Transverse colon (tissue), 4 donors: ENCODE measurements at regions not wholly inside any gene's neighbourhood (a gene's known extent, or its start where the extent isn't known, plus 50 kb on each side); places are given as distances from the start of the nearest gene placed in this dataset.

Source experiments
- DNase-seq: peaks from one replicate; pipeline ENCODE4 v3.0.0-alpha.2; 2019
- H3K27ac ChIP-seq, 4 donors: fragments of 200-600 bp; sonication (generic); 2 replicates each; pipeline ENCODE4 v1.5.1; 2016 to 2018; ENCODE audit warnings: inconsistent platforms in 4 of 4
- H3K27me3 ChIP-seq: fragments of 200-600 bp; sonication (generic); 2 replicates; pipeline ENCODE4 v1.5.1; 2017; ENCODE audit warnings: inconsistent platforms
- H3K36me3 ChIP-seq, 4 donors: fragments of 200-600 bp; sonication (generic); 2 replicates each; pipeline ENCODE4 v1.5.1; 2017 to 2019; ENCODE audit warnings: inconsistent platforms in 4 of 4
- H3K4me1 ChIP-seq, 4 donors: fragments of 200-600 bp; sonication (generic); 2 replicates each; pipeline ENCODE4 v1.5.1; 2017 to 2020; ENCODE audit warnings: inconsistent platforms in 4 of 4
- H3K4me3 ChIP-seq, 4 donors: fragments of 200-600 bp; sonication (generic); 1 replicate in 1 of 4; 2 replicates in 3 of 4; pipeline versions ENCODE4 v1.5.1 to v1.6.1; 2017 to 2019; ENCODE audit warnings: inconsistent platforms in 4 of 4
- H3K9me3 ChIP-seq, 2 donors: fragments of 200-600 bp; sonication (generic); 2 replicates each; pipeline ENCODE4 v1.5.1; 2017 to 2019; ENCODE audit warnings: inconsistent platforms in 2 of 2
- CTCF ChIP-seq, 5 experiments: fragments of 200-600 bp in 3 of 5; fragments of 450-650 bp in 2 of 5; sonication (generic) in 3 of 5; IDR thresholded peaks; 1 replicate in 2 of 5; 2 replicates in 3 of 5; pipeline ENCODE4 v1.5.1; 2016 to 2017; ENCODE audit warnings: antibody characterized with exemption in 5 of 5, inconsistent platforms in 3 of 5, mild to moderate bottlenecking in 2 of 5, moderate library complexity in 1 of 5
- EP300 ChIP-seq: sonication (generic); formaldehyde crosslinking; IDR thresholded peaks from one replicate; pipeline ENCODE4 v1.6.1; 2017; ENCODE audit warnings: antibody characterized with exemption, low read depth
- POLR2A ChIP-seq: fragments of 450-650 bp; IDR thresholded peaks from one replicate; pipeline ENCODE4 v1.6.1; 2016; ENCODE audit warnings: antibody characterized with exemption, mild to moderate bottlenecking, moderate library complexity
- POLR2AphosphoS5 ChIP-seq, 3 donors: sonication (generic); formaldehyde crosslinking; IDR thresholded peaks; one replicate each; pipeline ENCODE4 v1.6.1; 2016; ENCODE audit warnings: antibody characterized with exemption in 3 of 3
- whole genome bisulfite sequencing, 2 donors: methylation state at CpG; one replicate each; pipeline ENCODE4 v1.1.5; 2018; ENCODE audit warnings: low coverage in 1 of 2; 5-methylcytosine and 5-hydroxymethylcytosine counted together
- in situ Hi-C, 4 donors: fragments of 200-750 bp; cut with MboI; loops; one replicate each; pipeline versions ENCODE4 v1.15.0 to v1.15.1; 2017; ENCODE audit warnings: low sequenced_read_pairs in 3 of 4, low pct_ligation_motif_present in 1 of 4, low pct_unique_long_range_greater_than_20kb in 1 of 4
- intact Hi-C: fragments of 100-400 bp; cut with DNase I; formaldehyde crosslinking; loops from one replicate; pipeline ENCODE4 v1.15.1; 2023; ENCODE audit warnings: low total_unique reads

DNA sequence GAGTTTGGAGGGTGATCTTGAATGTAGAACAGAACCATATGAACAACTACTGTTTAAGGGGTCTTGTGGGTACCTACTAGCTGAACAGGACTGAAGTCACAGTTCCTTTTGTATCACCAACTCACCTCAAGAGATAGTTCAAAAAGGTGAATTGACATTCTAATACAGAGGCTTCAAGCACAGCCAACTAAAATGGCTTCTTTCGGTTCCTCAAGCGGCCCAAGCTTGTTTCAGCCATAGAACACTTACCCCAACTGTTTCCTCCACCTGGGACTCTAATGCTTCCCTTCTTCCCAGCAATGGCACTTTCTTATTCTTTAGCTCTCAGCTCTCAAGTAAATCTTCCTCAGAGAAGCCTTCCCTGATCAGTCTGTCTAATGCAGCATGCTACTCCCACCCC lies 277.5 kb upstream of the GK2 start:
- no peaks in the 10 kb centered on the region for H3K9me3 ChIP-seq
- in situ Hi-C loops = loop anchor here in 1 of 4 donors (10.0 kb wide), 1 partner anchor 59 kb away; no protein-coding TSS in a partner anchor
- TF ChIP-seq EP300 = no peak
- no peak for TF ChIP-seq CTCF (IDR thresholded peaks at IDR 0.05)
- no peak for TF ChIP-seq POLR2A
- TF ChIP-seq POLR2AphosphoS5 (IDR thresholded peaks at IDR 0.05) = no peak
- H3K4me1 ChIP-seq = no peaks in the 10 kb centered on the region
- DNase-seq = no peak
- H3K27me3 ChIP-seq = no peaks in the 10 kb centered on the region
- 94 to 100% methylated on average over 1 to 2 of the region's 2 CpGs for WGBS, 2 donors
- no peaks in the 10 kb centered on the region for H3K36me3 ChIP-seq
- no peak overlapping the region for H3K4me3 ChIP-seq
- H3K27ac ChIP-seq = no peak overlapping the region
- intact Hi-C loops = no loop called here

DNA sequence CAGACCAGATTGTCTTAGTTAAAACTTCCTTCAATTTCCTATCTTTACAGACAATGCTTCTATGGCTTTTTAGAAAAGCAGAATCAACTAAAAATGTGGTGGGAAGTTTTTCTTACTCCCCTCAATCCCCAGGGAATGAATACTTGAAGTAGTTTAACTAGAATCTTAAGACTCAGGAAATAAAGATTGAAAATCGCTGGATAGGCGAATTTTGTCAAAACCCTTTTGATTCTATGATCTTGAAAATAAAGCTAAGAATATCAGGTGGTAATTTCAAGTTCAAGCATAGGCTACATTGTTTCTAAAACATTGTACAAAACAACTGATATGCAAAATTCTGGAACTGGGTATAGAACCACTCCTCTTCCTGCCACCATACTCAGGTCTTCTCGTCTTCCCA lies 276.5 kb upstream of the GK2 start:
- no peak for DNase-seq
- no peak for TF ChIP-seq EP300
- H3K27me3 ChIP-seq = no peaks in the 10 kb centered on the region
- no peak overlapping the region for H3K27ac ChIP-seq
- no peak overlapping the region for H3K4me3 ChIP-seq
- in situ Hi-C loops (loop anchor here in 1 of 4 donors (10.0 kb wide), 1 partner anchor 60 kb away; no protein-coding TSS in a partner anchor), intact Hi-C loops (no loop called here)
- H3K4me1 ChIP-seq = no peaks in the 10 kb centered on the region
- no peaks in the 10 kb centered on the region for H3K36me3 ChIP-seq
- 68 to 85% methylated on average over 3 of the region's 3 CpGs for WGBS, 2 donors
- H3K9me3 ChIP-seq = no peaks in the 10 kb centered on the region

GRCh38 chr4:79682801-79683530 lies 274.9 kb upstream of the GK2 start:
- DNase-seq = no peak
- Histone ChIP-seq H3K27me3 (no peaks in the 10 kb centered on the region), H3K4me3 (no peak overlapping the region), H3K36me3 (no peaks in the 10 kb centered on the region), H3K27ac (no peak overlapping the region), H3K4me1 (no peaks in the 10 kb centered on the region), H3K9me3 (no peaks in the 10 kb centered on the region)
- in situ Hi-C loops (loop anchor here in 1 of 4 donors (10.0 kb wide), 1 partner anchor 62 kb away; no protein-coding TSS in a partner anchor), intact Hi-C loops (no loop called here)
- 48 to 72% methylated on average over 3 to 6 of the region's 6 CpGs for WGBS, 2 donors
- TF ChIP-seq CTCF (IDR thresholded peaks at IDR 0.05) = no peak

GRCh38 chr4:79682161-79682560 lies 274.1 kb upstream of the GK2 start:
- no peak overlapping the region for H3K27ac ChIP-seq
- no peaks in the 10 kb centered on the region for H3K4me1 ChIP-seq
- TF ChIP-seq EP300 (no peak), POLR2A (no peak), CTCF (IDR thresholded peaks at IDR 0.05) (no peak), POLR2AphosphoS5 (IDR thresholded peaks at IDR 0.05) (no peak)
- in situ Hi-C loops (loop anchor here in 1 of 4 donors (10.0 kb wide), 1 partner anchor 63 kb away; no protein-coding TSS in a partner anchor), intact Hi-C loops (no loop called here)
- 85 to 92% methylated on average over 2 to 4 of the region's 4 CpGs for WGBS, 2 donors
- no peaks in the 10 kb centered on the region for H3K9me3 ChIP-seq
- DNase-seq = no peak
- no peaks in the 10 kb centered on the region for H3K36me3 ChIP-seq
- H3K27me3 ChIP-seq = no peaks in the 10 kb centered on the region
- H3K4me3 ChIP-seq = no peak overlapping the region
